ENCODE measurements at regions not wholly inside any gene's neighbourhood (a gene's known extent, or its start where the extent isn't known, plus 50 kb on each side); places are given as distances from the start of the nearest gene placed in this dataset.

GRCh38 chr4:189786447-189786846, 154.2 kb upstream of the FRG1 start:
- no peaks in the 10 kb centered on the region for H3K9me3 ChIP-seq
- no peaks in the 10 kb centered on the region for H3K4me1 ChIP-seq (ENCODE audit: insufficient read depth)
- whole genome bisulfite sequencing, 3 donors, result 87 to 97% (median 94%) methylated on average over 5 of the region's 5 CpGs
- TF ChIP-seq POLR2A (IDR thresholded peaks at IDR 0.05) (no peak), EP300 (IDR thresholded peaks at IDR 0.05) (no peak), CTCF (IDR thresholded peaks at IDR 0.05) (no peak)
- no peaks in the 10 kb centered on the region for H3K27me3 ChIP-seq
- no peak overlapping the region for H3K4me3 ChIP-seq
- intact Hi-C loops (cut with DNase I), result no loop called here
- H3K27ac ChIP-seq, result no peak overlapping the region
- H3K36me3 ChIP-seq, result no peaks in the 10 kb centered on the region
- DNase-seq, result no peak

- Histone ChIP-seq H3K27me3 (no peaks in the 10 kb centered on the region), H3K36me3 (no peaks in the 10 kb centered on the region), H3K27ac (no peak overlapping the region), H3K9me3 (no peaks in the 10 kb centered on the region), H3K4me1 (ENCODE audit: insufficient read depth) (no peaks in the 10 kb centered on the region), H3K4me3 (no peak overlapping the region)
- WGBS, 3 donors, result 86 to 90% (median 86%) methylated on average over 19 of the region's 19 CpGs
- no peak for TF ChIP-seq POLR2A (IDR thresholded peaks at IDR 0.05)
- no peak for TF ChIP-seq CTCF (IDR thresholded peaks at IDR 0.05)
- no peak for TF ChIP-seq EP300 (IDR thresholded peaks at IDR 0.05)
- intact Hi-C loops (cut with DNase I), result no loop called here
- no peak for DNase-seq
Measured at GRCh38 chr4:189787216-189788031, 153.2 kb upstream of the FRG1 start.

GRCh38 chr4:189792924-189793618, 147.6 kb upstream of the FRG1 start:
- intact Hi-C loops (cut with DNase I), result no loop called here
- TF ChIP-seq CTCF (IDR thresholded peaks at IDR 0.05) (peak; percentile 81 to 93 (median 81)), POLR2A (IDR thresholded peaks at IDR 0.05) (no peak), EP300 (IDR thresholded peaks at IDR 0.05) (no peak)
- Histone ChIP-seq H3K4me3 (no peak overlapping the region), H3K27ac (no peak overlapping the region), H3K4me1 (ENCODE audit: insufficient read depth) (no peaks in the 10 kb centered on the region), H3K27me3 (no peaks in the 10 kb centered on the region), H3K36me3 (no peaks in the 10 kb centered on the region), H3K9me3 (no peaks in the 10 kb centered on the region)
- DNase-seq, result peak; percentile 80 to 89 (median 84)
- 16 to 19% (median 16%) methylated on average over 20 of the region's 20 CpGs for WGBS, 3 donors

- whole genome bisulfite sequencing, 3 donors, result 91 to 95% (median 91%) methylated on average over 5 of the region's 5 CpGs
- Histone ChIP-seq H3K4me3 (no peak overlapping the region), H3K4me1 (ENCODE audit: insufficient read depth) (no peaks in the 10 kb centered on the region), H3K27me3 (no peaks in the 10 kb centered on the region), H3K9me3 (no peaks in the 10 kb centered on the region), H3K36me3 (no peaks in the 10 kb centered on the region), H3K27ac (no peak overlapping the region)
- no peak for DNase-seq
- intact Hi-C loops (cut with DNase I), result loop anchor here in 1 of 4 donors (5.0 kb wide), 1 partner anchor 593 kb away; no protein-coding TSS in a partner anchor
- TF ChIP-seq POLR2A (IDR thresholded peaks at IDR 0.05) (no peak), EP300 (IDR thresholded peaks at IDR 0.05) (no peak), CTCF (IDR thresholded peaks at IDR 0.05) (no peak)
Measured at GRCh38 chr4:189800545-189801088, 140.1 kb upstream of the FRG1 start.
